PC-3 (cell line): ENCODE measurements at regions not wholly inside any gene's neighbourhood (a gene's known extent, or its start where the extent isn't known, plus 50 kb on each side); places are given as distances from the start of the nearest gene placed in this dataset.

Source experiments
- CTCF ChIP-seq: fragments of 300-600 bp; sonication (generic); conservative IDR thresholded peaks from 2 replicates; pipeline ENCODE4 v1.5.1; 2017; ENCODE audit warnings: antibody characterized with exemption, low read depth, mild to moderate bottlenecking, low read length
- EZH2 ChIP-seq: fragments of 300-600 bp; sonication (generic); IDR thresholded peaks from one replicate; pipeline ENCODE4 v1.6.1; 2017; ENCODE audit warnings: antibody characterized with exemption, mild to moderate bottlenecking, low read length; ENCODE audit not compliant: unreplicated experiment
- EZH2phosphoT487 ChIP-seq: fragments of 300-600 bp; sonication (generic); IDR thresholded peaks from 2 replicates; pipeline ENCODE4 v1.6.1; 2018; ENCODE audit warnings: mild to moderate bottlenecking, antibody characterized with exemption, low read length, borderline replicate concordance

DNA sequence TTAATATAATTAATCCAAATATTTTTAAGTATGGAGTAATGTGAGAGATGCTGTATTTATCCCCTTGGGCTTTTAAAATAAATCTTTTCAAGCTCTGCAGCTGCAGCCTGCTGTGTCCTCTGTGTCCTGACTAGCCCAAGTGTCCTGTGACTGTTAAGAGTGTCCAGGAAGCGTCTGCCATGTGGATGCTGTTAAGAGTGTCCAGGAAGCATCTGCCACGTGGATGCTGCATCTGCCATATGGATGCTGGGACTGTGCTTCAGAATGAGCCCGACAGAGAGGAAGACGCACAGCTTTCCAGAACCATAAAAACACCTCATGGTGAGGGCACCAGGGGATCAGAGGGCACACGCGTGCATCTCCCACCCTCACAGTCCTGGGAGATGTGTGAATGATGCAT lies 307.2 kb downstream of the ADGRD1 start:
- TF ChIP-seq CTCF = no peak
- no peak for TF ChIP-seq EZH2
- TF ChIP-seq EZH2phosphoT487 = no peak
